ENCODE measurements at regions not wholly inside any gene's neighbourhood (a gene's known extent, or its start where the extent isn't known, plus 50 kb on each side); places are given as distances from the start of the nearest gene placed in this dataset.

- no peak overlapping the region for H3K27ac ChIP-seq
- H3K36me3 ChIP-seq, result no peaks in the 10 kb centered on the region
- H3K4me3 ChIP-seq (replicated peaks in 1 of 3), result no peak overlapping the region
- DNase-seq, result no peak
- WGBS, 2 donors, result 94 to 95% methylated on average over 6 of the region's 6 CpGs
- H3K27me3 ChIP-seq, result no peaks in the 10 kb centered on the region
- H3K9me3 ChIP-seq, result no peaks in the 10 kb centered on the region
- intact Hi-C loops (cut with DNase I), result no loop called here
- TF ChIP-seq POLR2A (IDR thresholded peaks at IDR 0.05) (no peak), CTCF (IDR thresholded peaks at IDR 0.05) (no peak)
- no peaks in the 10 kb centered on the region for H3K4me1 ChIP-seq
Measured at GRCh38 chr4:181968371-181968770, 274.8 kb upstream of the TENM3 start.

- no peaks in the 10 kb centered on the region for H3K27me3 ChIP-seq
- H3K36me3 ChIP-seq, result no peaks in the 10 kb centered on the region
- H3K4me1 ChIP-seq, result no peaks in the 10 kb centered on the region
- intact Hi-C loops (cut with DNase I), result no loop called here
- WGBS, 2 donors, result 92 to 96% methylated on average over 5 of the region's 5 CpGs
- no peak overlapping the region for H3K27ac ChIP-seq
- TF ChIP-seq CTCF (IDR thresholded peaks at IDR 0.05), result no peak
- TF ChIP-seq POLR2A (IDR thresholded peaks at IDR 0.05), result no peak
- DNase-seq, result no peak
- no peak overlapping the region for H3K4me3 ChIP-seq (replicated peaks in 1 of 3)
- H3K9me3 ChIP-seq, result no peaks in the 10 kb centered on the region
Measured at GRCh38 chr4:181969151-181969550, 274.1 kb upstream of the TENM3 start.

- no peak overlapping the region for H3K27ac ChIP-seq
- intact Hi-C loops (cut with DNase I), result no loop called here
Measured at GRCh38 chr4:181970366-181970765, 272.8 kb upstream of the TENM3 start.

GRCh38 chr4:181971411-181971810 is 271.8 kb upstream of the TENM3 start:
- WGBS, 2 donors, result 84 to 94% methylated on average over 4 of the region's 4 CpGs
- Histone ChIP-seq H3K36me3 (no peaks in the 10 kb centered on the region), H3K27ac (no peak overlapping the region), H3K4me3 (replicated peaks in 1 of 3) (no peak overlapping the region), H3K9me3 (no peaks in the 10 kb centered on the region), H3K27me3 (no peaks in the 10 kb centered on the region), H3K4me1 (no peaks in the 10 kb centered on the region)
- no peak for TF ChIP-seq POLR2A (IDR thresholded peaks at IDR 0.05)
- intact Hi-C loops (cut with DNase I), result no loop called here
- no peak for DNase-seq

More at GRCh38 chr4:181970366-181970765, 272.8 kb upstream of the TENM3 start:
- Histone ChIP-seq H3K36me3 (no peaks in the 10 kb centered on the region), H3K4me3 (replicated peaks in 1 of 3) (no peak overlapping the region), H3K9me3 (no peaks in the 10 kb centered on the region), H3K4me1 (no peaks in the 10 kb centered on the region), H3K27me3 (no peaks in the 10 kb centered on the region)
- DNase-seq, result no peak
- WGBS, 2 donors, result 76 to 77% methylated on average over 4 of the region's 4 CpGs
- TF ChIP-seq CTCF (IDR thresholded peaks at IDR 0.05) (no peak), POLR2A (IDR thresholded peaks at IDR 0.05) (no peak)

GRCh38 chr4:181971973-181972372 is 271.2 kb upstream of the TENM3 start:
- intact Hi-C loops (cut with DNase I), result no loop called here
- H3K9me3 ChIP-seq, result no peaks in the 10 kb centered on the region
- no peaks in the 10 kb centered on the region for H3K27me3 ChIP-seq
- no peaks in the 10 kb centered on the region for H3K36me3 ChIP-seq
- DNase-seq, result no peak
- WGBS, 2 donors, result 82% methylated on average over 3 of the region's 3 CpGs
- no peak overlapping the region for H3K27ac ChIP-seq
- TF ChIP-seq POLR2A (IDR thresholded peaks at IDR 0.05) (no peak), CTCF (IDR thresholded peaks at IDR 0.05) (no peak)
- no peaks in the 10 kb centered on the region for H3K4me1 ChIP-seq
- no peak overlapping the region for H3K4me3 ChIP-seq (replicated peaks in 1 of 3)

GRCh38 chr4:181976764-181977163 is 266.4 kb upstream of the TENM3 start:
- whole genome bisulfite sequencing, 2 donors, result 85 to 90% methylated on average over 8 of the region's 8 CpGs
- intact Hi-C loops (cut with DNase I), result no loop called here

More at GRCh38 chr4:181976764-181977163, 266.4 kb upstream of the TENM3 start:
- no peaks in the 10 kb centered on the region for H3K27me3 ChIP-seq
- no peak for DNase-seq
- no peak overlapping the region for H3K27ac ChIP-seq
- no peaks in the 10 kb centered on the region for H3K36me3 ChIP-seq
- TF ChIP-seq CTCF (IDR thresholded peaks at IDR 0.05) (no peak), POLR2A (IDR thresholded peaks at IDR 0.05) (no peak)
- no peaks in the 10 kb centered on the region for H3K4me1 ChIP-seq
- no peaks in the 10 kb centered on the region for H3K9me3 ChIP-seq
- H3K4me3 ChIP-seq (replicated peaks in 1 of 3), result no peak overlapping the region
